Kidney epithelial cell (primary cell): ENCODE measurements at regions not wholly inside any gene's neighbourhood (a gene's known extent, or its start where the extent isn't known, plus 50 kb on each side); places are given as distances from the start of the nearest gene placed in this dataset.
A peak's percentile ranks its signal among the peaks of the same experiment; 100 is the strongest.
"Not testable (repeated sequence)": the region's sequence is repeated elsewhere in the genome, so short reads cannot be mapped to it uniquely, and the experiment has no call there.

Source experiments
- DNase-seq: peaks from one replicate; pipeline ENCODE4 v3.0.0-alpha.2; 2010; ENCODE audit warnings: low read depth
- H3K27me3 ChIP-seq: 2 replicates; pipeline ENCODE4 v1.6.0; 2011; ENCODE audit warnings: low read length; ENCODE audit not compliant: control insufficient read depth, insufficient read depth
- H3K36me3 ChIP-seq: 2 replicates; pipeline ENCODE4 v1.5.1; 2011; ENCODE audit warnings: low read length; ENCODE audit not compliant: control insufficient read depth, insufficient read depth
- H3K4me3 ChIP-seq: 2 replicates; pipeline ENCODE4 v1.5.1; 2011; ENCODE audit warnings: low read depth, mild to moderate bottlenecking, control low read depth, low read length
- CTCF ChIP-seq: IDR thresholded peaks from 2 replicates; pipeline ENCODE4 v1.5.1; 2011; ENCODE audit warnings: mild to moderate bottlenecking, moderate library complexity, low read length, control low read depth, inconsistent platforms; ENCODE audit not compliant: insufficient read depth, poor library complexity, severe bottlenecking

GRCh38 chr9:111744363-111744762, 50.4 kb downstream of the SHOC1 start:
- DNase-seq = no peak

GRCh38 chr9:111743275-111743674, 51.5 kb downstream of the SHOC1 start:
- peak; percentile 86 for DNase-seq
- H3K27me3 ChIP-seq = no peaks in the 10 kb centered on the region
- no peak overlapping the region for H3K4me3 ChIP-seq
- no peak for TF ChIP-seq CTCF
- H3K36me3 ChIP-seq = no peaks in the 10 kb centered on the region

More at GRCh38 chr9:111744363-111744762, 50.4 kb downstream of the SHOC1 start:
- Histone ChIP-seq H3K27me3 (no peaks in the 10 kb centered on the region), H3K36me3 (no peaks in the 10 kb centered on the region), H3K4me3 (no peak overlapping the region)
- no peak for TF ChIP-seq CTCF

GRCh38 chr9:111740739-111741138, 54.0 kb downstream of the SHOC1 start:
- DNase-seq = no peak
- Histone ChIP-seq H3K36me3 (no peaks in the 10 kb centered on the region), H3K27me3 (no peaks in the 10 kb centered on the region), H3K4me3 (no peak overlapping the region)
- no peak for TF ChIP-seq CTCF

- DNase-seq = no peak
- no peak for TF ChIP-seq CTCF
- Histone ChIP-seq H3K4me3 (no peak overlapping the region), H3K27me3 (no peaks in the 10 kb centered on the region), H3K36me3 (no peaks in the 10 kb centered on the region)
Observed at GRCh38 chr9:111736714-111737113, 58.0 kb downstream of the SHOC1 start.

- H3K4me3 ChIP-seq, H3K36me3 ChIP-seq, H3K27me3 ChIP-seq, DNase-seq: not testable (repeated sequence)
Observed at GRCh38 chr9:111735344-111735743, 59.4 kb downstream of the SHOC1 start.

- H3K27me3 ChIP-seq = no peaks in the 10 kb centered on the region
- no peak overlapping the region for H3K4me3 ChIP-seq
- TF ChIP-seq CTCF = no peak
- H3K36me3 ChIP-seq = no peaks in the 10 kb centered on the region
- DNase-seq = no peak
Observed at GRCh38 chr9:111731928-111732327, 62.8 kb downstream of the SHOC1 start.
